ES-I3 (cell line): ENCODE measurements at regions not wholly inside any gene's neighbourhood (a gene's known extent, or its start where the extent isn't known, plus 50 kb on each side); places are given as distances from the start of the nearest gene placed in this dataset.
"Not testable (repeated sequence)": the region's sequence is repeated elsewhere in the genome, so short reads cannot be mapped to it uniquely, and the experiment has no call there.

Source experiments
- H3K36me3 ChIP-seq: 2 replicates; pipeline ENCODE4 v1.6.1; 2013; ENCODE audit warnings: mild to moderate bottlenecking, low read length, control low read depth, moderate library complexity; ENCODE audit not compliant: insufficient read depth
- H3K4me1 ChIP-seq: 2 replicates; pipeline ENCODE4 v1.6.1; 2013; ENCODE audit warnings: mild to moderate bottlenecking, control low read depth, low read length; ENCODE audit not compliant: insufficient read depth
- H3K9ac ChIP-seq: 2 replicates; pipeline ENCODE4 v1.6.1; 2013; ENCODE audit warnings: low read depth, mild to moderate bottlenecking, low read length, moderate library complexity
- H3K9me3 ChIP-seq: 2 replicates; pipeline ENCODE4 v1.6.1; 2013; ENCODE audit warnings: mild to moderate bottlenecking, low read length, moderate library complexity; ENCODE audit not compliant: control insufficient read depth, insufficient read depth

DNA sequence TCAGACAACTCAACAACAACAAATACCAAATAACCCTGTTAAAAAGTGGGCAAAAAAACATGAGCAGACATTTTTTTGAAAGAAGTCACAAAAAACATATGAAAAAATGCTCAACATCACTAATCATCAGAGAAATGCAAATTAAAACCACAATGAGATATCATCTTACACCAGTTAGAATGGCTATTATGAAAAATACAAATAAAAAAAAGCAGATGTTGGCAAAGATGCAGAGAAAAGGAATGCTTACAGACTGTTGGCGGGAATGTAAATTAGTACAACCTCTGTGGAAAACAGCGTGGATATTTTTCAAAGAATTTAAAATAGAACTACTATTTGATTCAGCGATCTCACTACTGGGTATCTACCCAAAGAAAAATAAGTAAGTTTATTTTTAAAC is 114.0 kb downstream of the SLC38A4 start:
- Histone ChIP-seq H3K36me3 (no peaks in the 10 kb centered on the region), H3K4me1 (no peaks in the 10 kb centered on the region), H3K9me3 (no peaks in the 10 kb centered on the region), H3K9ac (no peak overlapping the region)

DNA sequence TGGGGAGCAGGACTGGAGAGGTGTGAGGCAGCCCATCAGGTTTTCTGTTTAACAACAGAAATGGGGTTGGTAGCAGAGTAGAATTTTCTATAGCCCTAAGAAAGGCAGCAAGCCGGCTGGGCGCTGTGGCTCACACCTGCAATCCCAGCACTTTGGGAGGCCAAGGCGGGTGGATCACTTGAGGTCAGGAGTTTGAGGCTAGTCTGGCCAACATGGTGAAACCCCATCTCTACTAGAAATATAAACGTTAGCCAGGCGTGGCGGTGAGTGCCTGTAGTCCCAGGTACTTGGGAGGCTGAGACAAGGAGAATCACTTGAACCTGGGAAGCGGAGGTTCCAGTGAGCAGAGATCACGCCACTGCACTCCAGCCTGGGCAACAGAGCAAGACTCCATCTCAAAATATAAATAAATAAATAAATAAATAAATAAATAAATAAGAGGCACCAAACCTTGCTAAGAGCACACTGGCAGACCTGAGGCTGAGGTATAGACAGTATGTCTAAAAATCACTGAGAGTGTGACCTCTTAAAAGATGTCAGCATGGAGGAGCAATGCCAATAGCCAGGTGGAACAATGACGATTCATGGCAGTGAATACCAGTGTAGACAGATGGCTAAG is 115.6 kb downstream of the SLC38A4 start:
- no peak overlapping the region for H3K9ac ChIP-seq
- no peaks in the 10 kb centered on the region for H3K36me3 ChIP-seq
- no peaks in the 10 kb centered on the region for H3K9me3 ChIP-seq
- no peaks in the 10 kb centered on the region for H3K4me1 ChIP-seq

DNA sequence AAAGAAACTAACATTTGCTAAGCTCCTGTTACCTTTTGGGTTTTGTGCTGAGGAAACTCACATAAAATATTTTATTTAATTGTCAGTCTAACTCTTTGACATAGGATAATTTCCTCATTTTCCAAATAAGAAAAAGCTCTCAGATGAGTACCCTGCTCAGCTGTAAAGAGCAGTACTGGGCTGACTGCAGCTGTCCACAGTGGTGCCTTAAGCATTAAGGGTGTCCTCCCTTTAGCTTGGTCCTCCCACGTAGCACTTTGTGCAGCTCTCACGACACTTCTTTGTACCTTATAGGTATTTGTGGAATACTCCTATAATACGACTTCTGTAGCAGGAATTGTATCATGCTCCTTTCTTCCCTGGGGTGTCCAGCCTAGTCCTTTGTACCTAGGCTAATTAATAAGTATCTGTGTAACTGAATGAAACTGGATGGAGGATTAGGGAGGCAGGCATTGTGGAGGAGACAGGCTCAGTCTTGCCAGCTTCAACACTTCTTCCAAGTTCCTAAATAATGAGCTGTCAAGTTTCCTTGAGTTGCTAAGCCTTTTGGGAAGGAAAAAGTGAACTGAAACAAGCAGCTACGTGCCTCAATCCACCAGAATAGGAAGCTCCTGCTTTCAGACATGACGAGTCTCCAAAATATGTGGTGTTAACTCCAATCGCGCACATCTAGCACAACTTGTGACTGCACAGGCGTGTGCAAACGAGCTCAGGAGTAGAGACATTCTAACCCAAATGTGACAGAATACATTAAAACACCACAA is 123.0 kb downstream of the SLC38A4 start:
- Histone ChIP-seq H3K36me3 (no peaks in the 10 kb centered on the region), H3K9me3 (no peaks in the 10 kb centered on the region), H3K4me1 (no peaks in the 10 kb centered on the region), H3K9ac (no peak overlapping the region)

DNA sequence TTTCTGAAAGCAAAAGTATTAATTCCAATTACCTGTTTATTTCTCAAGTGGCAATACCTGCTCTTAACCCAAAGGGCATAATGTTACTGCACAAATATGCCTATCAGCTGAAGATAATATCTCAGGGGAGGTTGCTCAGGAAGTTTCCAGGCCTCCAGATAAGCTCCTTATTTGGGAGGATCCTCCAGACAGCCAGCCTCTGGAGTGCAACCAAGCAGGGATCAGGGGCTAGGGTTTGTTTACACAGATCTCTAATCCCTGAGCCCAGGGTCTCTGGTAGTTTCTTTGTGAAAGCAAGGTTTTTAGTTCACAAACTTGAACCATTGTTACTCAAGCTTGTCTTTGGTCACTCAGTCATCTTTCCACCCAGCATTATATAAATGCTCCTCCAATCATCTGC is 124.4 kb downstream of the SLC38A4 start:
- Histone ChIP-seq H3K4me1 (no peaks in the 10 kb centered on the region), H3K36me3 (no peaks in the 10 kb centered on the region), H3K9me3 (no peaks in the 10 kb centered on the region), H3K9ac (no peak overlapping the region)

DNA sequence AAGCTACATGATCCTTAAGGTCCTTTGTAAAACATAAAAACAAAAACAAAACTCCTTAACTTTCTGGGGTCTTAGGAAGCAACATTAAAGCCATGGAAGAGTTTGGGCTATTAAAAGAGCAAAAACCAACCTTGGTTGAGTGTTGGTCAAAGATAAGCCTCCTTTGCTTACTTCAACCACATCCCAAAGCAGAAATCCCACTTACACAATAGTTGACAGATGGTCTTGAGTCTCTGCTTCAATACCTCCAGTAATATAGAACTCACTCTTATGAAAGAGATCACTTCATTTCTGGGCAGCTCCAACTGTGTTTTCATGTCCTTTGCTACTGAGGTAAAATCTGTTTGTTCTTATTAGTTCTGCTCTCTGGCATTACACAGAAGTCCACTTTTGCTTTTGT is 125.8 kb downstream of the SLC38A4 start:
- Histone ChIP-seq H3K9me3 (no peaks in the 10 kb centered on the region), H3K4me1 (no peaks in the 10 kb centered on the region), H3K9ac (no peak overlapping the region), H3K36me3 (no peaks in the 10 kb centered on the region)

DNA sequence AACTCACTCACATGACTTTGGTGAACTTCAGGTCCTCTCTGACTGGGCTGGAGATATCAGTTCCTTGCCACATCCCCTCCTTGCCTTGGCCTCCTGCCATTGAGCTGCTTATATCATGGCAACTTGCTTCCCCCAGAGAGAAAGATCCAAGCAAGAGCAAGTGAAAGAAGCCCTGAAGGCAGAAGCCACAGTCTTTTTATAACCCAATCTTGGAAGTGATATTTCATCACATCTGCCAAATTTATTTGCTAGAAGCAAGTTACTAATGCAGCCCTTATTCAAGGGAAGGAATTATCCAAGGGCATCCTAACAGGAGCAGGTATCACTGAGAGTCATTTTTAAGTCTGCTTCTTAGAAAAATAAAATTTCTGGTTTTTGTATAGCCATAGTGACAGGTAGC is 127.8 kb downstream of the SLC38A4 start:
- no peaks in the 10 kb centered on the region for H3K4me1 ChIP-seq
- H3K36me3 ChIP-seq, result no peaks in the 10 kb centered on the region
- no peak overlapping the region for H3K9ac ChIP-seq

DNA sequence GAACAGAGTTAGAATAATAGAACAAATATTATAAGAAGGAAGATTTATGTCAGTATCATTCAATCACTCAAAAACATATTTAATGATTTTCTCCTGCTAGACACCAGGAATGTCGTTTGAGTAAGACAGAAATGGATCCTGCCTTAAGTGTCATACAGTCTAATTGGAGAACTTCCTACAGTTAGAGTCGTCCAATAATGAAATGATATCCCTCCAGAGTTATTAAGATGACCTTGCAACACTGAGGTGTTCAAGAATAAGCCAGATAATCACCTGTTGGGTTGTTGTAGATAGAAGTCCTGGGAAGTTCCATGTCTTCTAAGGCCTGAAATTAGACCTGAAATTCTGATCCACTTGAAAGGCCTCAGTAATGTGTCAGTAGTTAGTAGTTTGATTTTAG is 132.3 kb downstream of the SLC38A4 start:
- Histone ChIP-seq H3K4me1 (no peaks in the 10 kb centered on the region), H3K36me3 (no peaks in the 10 kb centered on the region), H3K9ac (no peak overlapping the region), H3K9me3 (no peaks in the 10 kb centered on the region)

More for the DNA sequence above, 127.8 kb downstream of the SLC38A4 start:
- no peaks in the 10 kb centered on the region for H3K9me3 ChIP-seq

DNA sequence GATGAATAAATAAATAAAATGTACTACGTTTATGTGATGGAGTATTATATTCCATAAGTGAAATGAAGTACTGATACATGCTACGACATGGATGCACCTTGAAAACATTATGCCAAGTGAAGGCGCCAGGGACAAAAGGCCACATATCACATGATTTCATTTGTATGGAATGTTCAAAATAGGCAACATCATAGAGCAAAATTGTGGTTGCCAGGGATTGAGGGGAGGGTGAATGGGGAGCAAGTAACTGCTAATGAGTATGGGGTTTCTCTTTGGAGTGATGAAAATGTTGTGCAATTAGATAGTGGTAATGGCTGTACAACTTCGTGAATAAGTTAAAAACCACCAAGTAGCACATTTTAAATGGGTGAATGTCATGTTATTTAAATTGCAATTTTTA is 132.8 kb downstream of the SLC38A4 start:
- Histone ChIP-seq H3K9me3 (no peaks in the 10 kb centered on the region), H3K4me1 (no peaks in the 10 kb centered on the region), H3K36me3 (no peaks in the 10 kb centered on the region), H3K9ac (no peak overlapping the region)

DNA sequence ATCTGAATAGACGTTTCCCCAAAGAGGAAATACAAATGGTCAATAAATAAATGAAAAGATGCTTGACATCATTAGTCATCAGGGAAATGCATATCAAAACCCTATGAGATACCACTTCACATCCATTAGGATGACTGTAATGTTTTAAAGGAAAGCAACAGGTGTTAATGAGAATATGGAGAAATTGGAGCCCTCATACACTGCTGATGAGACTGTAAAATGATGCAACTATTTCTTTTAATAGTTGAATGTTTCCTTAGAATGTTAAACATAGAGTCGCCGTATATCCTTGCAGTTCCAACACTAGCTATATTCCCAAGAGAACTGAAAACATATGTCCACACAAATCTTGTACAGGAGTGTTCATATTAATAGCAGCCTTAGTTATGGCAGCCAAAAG is 133.2 kb downstream of the SLC38A4 start:
- H3K9me3 ChIP-seq, result no peaks in the 10 kb centered on the region
- H3K4me1 ChIP-seq, result no peaks in the 10 kb centered on the region
- H3K9ac ChIP-seq, result no peak overlapping the region
- H3K36me3 ChIP-seq, result no peaks in the 10 kb centered on the region

DNA sequence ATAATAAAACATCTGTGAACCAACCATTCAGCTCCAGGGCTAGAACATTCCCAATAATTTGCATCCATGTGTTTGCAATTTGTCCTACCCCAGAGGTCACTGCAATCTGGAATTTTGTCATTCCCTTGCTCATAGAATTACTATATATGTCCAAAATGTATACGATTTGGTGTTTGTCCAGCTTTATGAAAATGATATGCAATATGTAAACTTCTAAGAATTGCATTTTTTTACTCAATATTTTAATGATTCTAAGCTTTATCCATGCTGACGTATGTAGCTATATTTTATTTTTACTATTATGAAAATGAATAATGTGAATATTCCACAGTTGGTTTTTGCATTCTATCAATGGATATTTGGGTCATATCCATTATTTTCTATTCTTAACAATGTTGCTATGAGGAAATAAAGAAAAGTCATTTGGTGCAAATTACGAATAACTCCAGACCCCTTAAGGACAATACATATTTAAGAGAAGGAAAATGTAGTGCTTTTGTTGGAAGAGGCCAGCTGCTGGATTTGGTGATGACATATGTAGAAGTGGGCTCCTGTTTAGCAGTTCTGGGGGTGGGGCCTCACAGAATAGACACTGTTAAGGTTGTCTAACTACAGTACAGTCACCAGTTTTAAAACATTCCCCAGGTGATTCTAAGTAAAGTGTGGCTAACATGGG is 139.4 kb downstream of the SLC38A4 start:
- H3K4me1 ChIP-seq, result no peaks in the 10 kb centered on the region
- no peaks in the 10 kb centered on the region for H3K36me3 ChIP-seq
- 0 out of 2 replicates have a peak, but pooled peaks cover 7% of the 10 kb centered on the region for H3K9me3 ChIP-seq
- no peak overlapping the region for H3K9ac ChIP-seq

DNA sequence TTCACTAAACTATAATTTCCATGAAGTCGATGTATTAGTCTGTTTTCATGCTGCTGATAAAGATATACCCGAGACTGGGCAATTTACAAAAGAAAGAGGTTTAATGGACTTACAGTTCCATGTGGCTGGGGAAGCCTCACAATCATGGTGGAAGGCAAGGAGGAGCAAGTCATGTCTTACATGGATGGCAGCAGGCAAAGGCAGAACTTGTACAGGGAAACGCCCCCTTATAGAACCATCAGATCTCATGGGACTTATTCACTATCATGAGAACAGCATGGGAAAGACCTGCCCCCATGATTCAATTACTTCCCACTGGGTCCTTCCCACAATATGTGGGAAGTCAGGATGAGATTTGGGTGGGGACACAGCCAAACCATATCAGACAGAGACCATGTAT is 141.6 kb downstream of the SLC38A4 start:
- H3K4me1 ChIP-seq, H3K36me3 ChIP-seq, H3K9me3 ChIP-seq, H3K9ac ChIP-seq: not testable (repeated sequence)

DNA sequence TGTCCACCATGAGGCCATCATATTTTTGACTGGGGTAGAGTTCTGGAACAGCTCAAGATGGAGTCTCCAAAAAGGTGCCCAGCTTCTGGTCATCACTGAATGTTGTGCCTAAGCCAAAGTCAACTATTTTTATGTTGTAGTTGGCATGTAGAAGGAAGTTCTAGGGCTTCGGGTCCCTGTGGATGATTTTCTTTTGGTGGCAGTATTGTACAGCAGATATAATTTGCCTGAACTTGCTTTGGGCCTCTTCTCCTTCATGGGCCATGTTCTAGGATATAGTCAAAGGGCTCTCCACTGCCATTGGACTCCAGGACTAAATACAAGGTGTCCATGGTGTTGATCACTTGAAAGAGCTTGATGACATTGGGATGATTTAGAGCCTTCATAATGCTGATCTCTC is 143.6 kb downstream of the SLC38A4 start:
- Histone ChIP-seq H3K4me1 (peaks cover 16% of the 10 kb centered on the region), H3K36me3 (no peaks in the 10 kb centered on the region), H3K9me3 (0 out of 2 replicates have a peak, but pooled peaks cover 7% of the 10 kb centered on the region), H3K9ac (no peak overlapping the region)

DNA sequence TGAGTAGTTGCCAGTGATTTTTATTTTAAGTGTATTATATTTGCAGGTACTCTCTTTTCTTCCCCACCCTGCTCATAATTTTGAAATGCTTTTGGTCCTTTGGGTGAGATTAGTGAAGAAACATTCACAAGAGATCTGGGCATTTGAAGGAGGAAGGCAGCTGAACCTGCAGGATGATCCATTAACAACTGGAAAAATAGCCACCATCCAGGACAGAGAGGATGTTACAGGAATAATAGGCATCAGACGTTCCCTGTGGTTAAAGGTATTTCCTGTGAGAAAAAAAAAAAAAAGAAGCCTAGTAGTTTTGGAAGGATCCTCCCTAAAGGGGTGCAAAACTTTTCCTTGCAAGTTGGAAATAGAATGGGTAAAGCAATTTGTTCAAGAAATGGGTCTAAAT is 145.3 kb downstream of the SLC38A4 start:
- peaks cover 19% of the 10 kb centered on the region for H3K4me1 ChIP-seq
- no peaks in the 10 kb centered on the region for H3K36me3 ChIP-seq
- no peak overlapping the region for H3K9ac ChIP-seq
- H3K9me3 ChIP-seq, result 0 out of 2 replicates have a peak, but pooled peaks cover 7% of the 10 kb centered on the region

DNA sequence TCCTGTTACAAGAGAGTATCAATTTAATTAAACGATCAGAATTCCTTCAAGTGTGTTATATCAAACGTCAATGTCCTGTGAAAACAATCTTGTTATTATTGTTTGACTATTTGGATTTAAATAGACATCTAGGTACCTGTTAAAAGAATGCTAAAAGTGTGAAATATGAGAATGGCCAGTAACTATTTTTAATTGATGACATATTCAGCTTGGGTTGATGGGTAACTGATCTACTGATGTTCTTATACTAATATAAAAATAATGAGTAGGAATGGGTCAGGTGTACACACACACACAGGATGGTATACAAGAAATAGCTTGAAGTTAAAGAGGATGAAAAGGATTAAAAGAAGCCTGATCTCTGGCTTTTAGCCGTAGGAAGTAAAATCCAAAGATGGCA is 146.0 kb downstream of the SLC38A4 start:
- H3K36me3 ChIP-seq, result no peaks in the 10 kb centered on the region
- 0 out of 2 replicates have a peak, but pooled peaks cover 4% of the 10 kb centered on the region for H3K9me3 ChIP-seq
- H3K4me1 ChIP-seq, result peaks cover 24% of the 10 kb centered on the region
- H3K9ac ChIP-seq, result no peak overlapping the region

DNA sequence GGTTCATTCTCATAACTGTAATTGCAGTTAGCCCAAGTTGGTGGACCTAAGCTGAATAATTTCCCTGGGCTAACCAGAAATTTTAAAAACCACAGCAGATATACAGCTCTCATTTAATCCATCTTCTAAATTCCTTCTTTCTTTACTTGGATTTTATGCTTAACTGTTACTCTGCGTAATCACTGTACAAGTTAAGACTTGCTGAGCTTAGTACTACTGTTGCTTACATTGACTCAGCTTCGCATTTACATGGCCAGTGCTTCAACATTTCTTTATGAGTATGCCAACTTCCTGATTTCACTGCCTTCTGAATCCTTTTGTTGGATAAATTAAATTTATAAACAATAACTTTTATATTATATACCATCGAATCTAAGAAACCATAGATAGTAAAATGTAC is 147.4 kb downstream of the SLC38A4 start:
- Histone ChIP-seq H3K9ac (no peak overlapping the region), H3K36me3 (no peaks in the 10 kb centered on the region), H3K4me1 (peaks cover 25% of the 10 kb centered on the region), H3K9me3 (0 out of 2 replicates have a peak, but pooled peaks cover 4% of the 10 kb centered on the region)
